Endothelial cell of umbilical vein (primary cell): ENCODE measurements at regions not wholly inside any gene's neighbourhood (a gene's known extent, or its start where the extent isn't known, plus 50 kb on each side); places are given as distances from the start of the nearest gene placed in this dataset.

Source experiments
- BruUV-seq: library from RNA; stranded (reverse); fragments of 400-500 nt; replicated peaks from 2 replicates; lab custom pipeline; 2021; lab: Mats Ljungman, UMichigan
- CTCF ChIA-PET: fragments of 300-600, 350-600 bp; sonication (Branson Sonifier 250); formaldehyde crosslinking; loops from one replicate; lab custom pipeline; 2021; ENCODE audit warnings: antibody characterized with exemption, inconsistent platforms; lab: Charles Lee
- POLR2A ChIA-PET: fragments of 300-600, 350-600 bp; sonication (Branson Sonifier 250); formaldehyde crosslinking; loops from one replicate; lab custom pipeline; 2021; ENCODE audit warnings: antibody characterized with exemption, inconsistent platforms; lab: Charles Lee
- DNase-seq: peaks from one replicate; pipeline ENCODE4 v3.0.0-alpha.2; 2011; ENCODE audit warnings: low read depth, low spot score
- FAIRE-seq: peaks from 2 replicates; lab custom pipeline; 2011; peaks lifted over from hg19 to GRCh38; lab: Jason Lieb, UNC
- H2AFZ ChIP-seq: 2 replicates; pipeline ENCODE4 v1.6.0; 2012; ENCODE audit warnings: low read depth, low read length, control low read depth, inconsistent platforms
- H3K27ac ChIP-seq: 2 replicates; pipeline ENCODE4 v1.5.1; 2011; ENCODE audit warnings: low read depth, mild to moderate bottlenecking, control low read depth, low read length, moderate library complexity; ENCODE audit not compliant: insufficient read depth
- H3K27me3 ChIP-seq, 2 experiments: 2 replicates each; pipeline versions ENCODE4 v1.6.0 to v1.6.1; 2011; ENCODE audit warnings: low read length in 2 of 2, mixed read lengths in 1 of 2; ENCODE audit not compliant: control insufficient read depth in 2 of 2, insufficient read depth in 2 of 2
- H3K36me3 ChIP-seq, 2 experiments: 2 replicates in 1 of 2; 3 replicates in 1 of 2; pipeline ENCODE4 v1.5.1; 2011; ENCODE audit warnings: low read length in 2 of 2, mild to moderate bottlenecking in 1 of 2, moderate library complexity in 1 of 2; ENCODE audit not compliant: control insufficient read depth in 2 of 2, insufficient read depth in 2 of 2; ENCODE audit errors: extremely low read depth in 1 of 2
- H3K4me1 ChIP-seq: 3 replicates; pipeline ENCODE4 v1.5.1; 2011; ENCODE audit warnings: mild to moderate bottlenecking, low read length; ENCODE audit not compliant: control insufficient read depth, insufficient read depth; ENCODE audit errors: extremely low read depth
- H3K4me2 ChIP-seq: 2 replicates; pipeline ENCODE4 v1.6.1; 2011; ENCODE audit warnings: low read length, control low read depth, mixed read lengths; ENCODE audit not compliant: insufficient read depth
- H3K4me3 ChIP-seq, 3 experiments: fragments of 200-600 bp in 1 of 3; sonication (generic), shearing (Covaris generic) in 1 of 3; replicated peaks in 1 of 3; 2 replicates each; pipeline ENCODE4 v1.5.1; 2011 to 2016; ENCODE audit warnings: control low read depth in 3 of 3, low read length in 3 of 3, mild to moderate bottlenecking in 2 of 3, inconsistent platforms in 1 of 3, low read depth in 1 of 3, moderate library complexity in 1 of 3; ENCODE audit not compliant: insufficient read depth in 1 of 3
- H3K79me2 ChIP-seq: 2 replicates; pipeline ENCODE4 v1.6.0; 2012; ENCODE audit warnings: low read length, inconsistent platforms; ENCODE audit not compliant: control insufficient read depth, insufficient read depth
- H3K9ac ChIP-seq: replicated peaks from 2 replicates; pipeline ENCODE3; 2011; ENCODE audit warnings: low read length, control low read depth; ENCODE audit not compliant: insufficient read depth; ENCODE audit errors: extremely low read depth
- H3K9me1 ChIP-seq: replicated peaks from 3 replicates; pipeline ENCODE4 v1.6.0; 2011; ENCODE audit warnings: mild to moderate bottlenecking, low read length; ENCODE audit not compliant: control insufficient read depth, insufficient read depth; ENCODE audit errors: extremely low read depth
- H3K9me3 ChIP-seq: replicated peaks from 2 replicates; pipeline ENCODE4 v1.5.1; 2012; ENCODE audit warnings: low read length, inconsistent platforms; ENCODE audit not compliant: control insufficient read depth, insufficient read depth
- H4K20me1 ChIP-seq: replicated peaks from 2 replicates; pipeline ENCODE3; 2011; ENCODE audit warnings: mild to moderate bottlenecking, low read length; ENCODE audit not compliant: control insufficient read depth, insufficient read depth; ENCODE audit errors: extremely low read depth
- CTCF ChIP-seq, 2 donors: IDR thresholded peaks; 1 replicate in 1 of 2; 2 replicates in 1 of 2; pipeline ENCODE4 v1.5.1; 2011; ENCODE audit warnings: low read length in 2 of 2, mild to moderate bottlenecking in 2 of 2, moderate library complexity in 2 of 2, control low read depth in 1 of 2, inconsistent platforms in 1 of 2, low read depth in 1 of 2; ENCODE audit not compliant: insufficient read depth in 1 of 2; ENCODE audit errors: extremely low read depth in 1 of 2
- EZH2 ChIP-seq: IDR thresholded peaks from 2 replicates; pipeline ENCODE4 v1.6.1; 2012; ENCODE audit warnings: borderline replicate concordance, low read depth, mild to moderate bottlenecking, moderate library complexity, low read length, inconsistent platforms; ENCODE audit not compliant: severe bottlenecking
- FOS ChIP-seq: IDR thresholded peaks from 2 replicates; pipeline ENCODE4 v1.6.1; 2011; ENCODE audit warnings: mild to moderate bottlenecking, low read length, moderate library complexity, borderline replicate concordance; ENCODE audit not compliant: insufficient read depth
- GATA2 ChIP-seq: IDR thresholded peaks from 2 replicates; pipeline ENCODE4 v1.7.0; 2011; ENCODE audit warnings: low read depth, mild to moderate bottlenecking, moderate library complexity, mixed read lengths, low read length; ENCODE audit not compliant: insufficient read length, insufficient read depth
- JUN ChIP-seq: IDR thresholded peaks from 2 replicates; pipeline ENCODE4 v1.6.1; 2011; ENCODE audit warnings: borderline replicate concordance, low read depth; ENCODE audit not compliant: insufficient read length, insufficient read depth
- MYC ChIP-seq: IDR thresholded peaks from one replicate; pipeline ENCODE4 v1.6.1; 2011; ENCODE audit warnings: mild to moderate bottlenecking, low read depth, low read length
- POLR2A ChIP-seq: IDR thresholded peaks from 2 replicates; pipeline ENCODE4 v1.6.1; 2012; ENCODE audit warnings: low read depth, mild to moderate bottlenecking, control low read depth, low read length
- POLR2AphosphoS5 ChIP-seq: IDR thresholded peaks from 2 replicates; pipeline ENCODE4 v1.6.1; 2012; ENCODE audit warnings: low read depth, mild to moderate bottlenecking, control low read depth, low read length, moderate library complexity; ENCODE audit not compliant: insufficient read depth
- dilution Hi-C: fragments of 300-500 bp; cut with MboI; formaldehyde crosslinking; loops from one replicate; pipeline ENCODE4 v1.15.0; 2019; ENCODE audit warnings: low sequenced_read_pairs; ENCODE audit not compliant: extremely low pct_ligation_motif_present
- intact Hi-C: fragments of 100-400 bp; cut with micrococcal nuclease; formaldehyde crosslinking; loops from one replicate; pipeline ENCODE4 v1.10.0; 2022
- TF ChIP-seq, protein P1 (sequence below): IDR thresholded peaks from 2 replicates; pipeline ENCODE4 v1.6.1; 2011; ENCODE audit not compliant: insufficient read depth, insufficient read length

- Histone ChIP-seq H2AFZ (no peak overlapping the region), H3K9me3 (no peaks in the 10 kb centered on the region), H3K9me1 (no peaks in the 10 kb centered on the region), H4K20me1 (no peaks in the 10 kb centered on the region), H3K27me3 (no peaks in the 10 kb centered on the region), H3K9ac (no peak overlapping the region), H3K36me3 (no peaks in the 10 kb centered on the region), H3K27ac (no peak overlapping the region), H3K4me3 (no peak overlapping the region), H3K4me2 (no peak overlapping the region), H3K79me2 (no peaks in the 10 kb centered on the region), H3K4me1 (peaks cover 21% of the 10 kb centered on the region)
- ChIA-PET CTCF (interaction anchor here (1.0 kb wide), 2 partner anchors 10 to 186 kb away, joined by 3 read pairs; no protein-coding TSS in a partner anchor), POLR2A (no interaction called here)
- BruUV-seq = no TSS peak
- FAIRE-seq (no peak), DNase-seq (no peak)
- TF ChIP-seq GATA2 (no peak), POLR2AphosphoS5 (no peak), JUN (no peak), POLR2A (no peak), FOS (no peak), EZH2 (no peak), MYC (no peak)
- TF ChIP-seq, protein P1, sequence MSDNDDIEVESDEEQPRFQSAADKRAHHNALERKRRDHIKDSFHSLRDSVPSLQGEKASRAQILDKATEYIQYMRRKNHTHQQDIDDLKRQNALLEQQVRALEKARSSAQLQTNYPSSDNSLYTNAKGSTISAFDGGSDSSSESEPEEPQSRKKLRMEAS = no peak
- intact Hi-C loops (no loop called here), dilution Hi-C loops (no loop called here)
Measured at GRCh38 chr15:35741881-35742280, 195.9 kb upstream of the DPH6 start.

DNA sequence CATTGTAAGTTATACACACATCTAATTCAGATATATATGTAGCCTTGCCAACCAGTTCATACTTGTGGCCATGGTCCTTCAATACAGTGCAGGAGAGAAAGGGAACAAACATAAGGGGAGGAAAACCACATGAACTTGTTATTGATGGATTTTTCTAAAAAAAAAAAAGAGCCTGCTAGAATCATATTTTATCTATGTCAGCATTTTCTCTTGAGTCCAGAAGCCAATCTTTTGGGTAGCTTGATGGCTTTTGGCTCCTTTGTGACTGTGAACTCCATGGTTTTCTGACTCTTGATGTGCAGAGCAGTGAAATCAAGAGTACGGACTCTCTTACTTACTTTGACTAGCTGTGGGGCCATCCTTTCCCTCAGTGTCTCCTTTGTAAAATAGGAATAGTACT, 197.4 kb upstream of the DPH6 start:
- no peaks in the 10 kb centered on the region for H3K9me1 ChIP-seq
- POLR2A ChIA-PET = no interaction called here
- no TSS peak for BruUV-seq
- H3K4me2 ChIP-seq = no peak overlapping the region
- peaks cover 7% of the 10 kb centered on the region for H3K4me1 ChIP-seq
- no peak overlapping the region for H2AFZ ChIP-seq
- CTCF ChIA-PET = interaction anchor here (1.3 kb wide), 1 partner anchor 299 kb away, joined by 5 read pairs; no protein-coding TSS in a partner anchor
- FAIRE-seq = no peak
- H3K79me2 ChIP-seq = no peaks in the 10 kb centered on the region
- dilution Hi-C loops (no loop called here), intact Hi-C loops (no loop called here)
- no peak overlapping the region for H3K9ac ChIP-seq
- H3K4me3 ChIP-seq = no peak overlapping the region
- H3K27me3 ChIP-seq = no peaks in the 10 kb centered on the region
- no peak for DNase-seq
- no peaks in the 10 kb centered on the region for H4K20me1 ChIP-seq
- TF ChIP-seq EZH2 = no peak
- TF ChIP-seq, protein P1 = no peak
- no peak for TF ChIP-seq FOS
- no peak for TF ChIP-seq GATA2
- TF ChIP-seq JUN = no peak
- no peak for TF ChIP-seq POLR2A
- no peak for TF ChIP-seq CTCF (IDR thresholded peaks at IDR 0.05; ENCODE audit: extremely low read depth in 1 of 2, insufficient read depth in 1 of 2, low read depth in 1 of 2, low read length in 2 of 2)
- TF ChIP-seq MYC = no peak
- no peak for TF ChIP-seq POLR2AphosphoS5
- H3K9me3 ChIP-seq = no peaks in the 10 kb centered on the region
- H3K27ac ChIP-seq = no peak overlapping the region
- H3K36me3 ChIP-seq = no peaks in the 10 kb centered on the region
